PFSK-1 (cell line): ENCODE measurements at regions not wholly inside any gene's neighbourhood (a gene's known extent, or its start where the extent isn't known, plus 50 kb on each side); places are given as distances from the start of the nearest gene placed in this dataset.

Experiments used
- FOXP2 ChIP-seq: optimal IDR thresholded peaks from 2 replicates; pipeline ENCODE3; 2011; ENCODE audit warnings: borderline replicate concordance, control low read depth, inconsistent platforms; ENCODE audit not compliant: insufficient read depth; ENCODE audit errors: extremely low read length, extremely low read depth
- POLR2AphosphoS5 ChIP-seq: IDR thresholded peaks from 2 replicates; pipeline ENCODE4 v1.6.1; 2012; ENCODE audit warnings: low read depth, mild to moderate bottlenecking, control low read depth, low read length, moderate library complexity
- SIN3A ChIP-seq: IDR thresholded peaks from 2 replicates; pipeline ENCODE4 v1.6.1; 2012; ENCODE audit warnings: mild to moderate bottlenecking, low read length, moderate library complexity, borderline replicate concordance; ENCODE audit not compliant: insufficient read depth
- TAF1 ChIP-seq: IDR thresholded peaks from 2 replicates; pipeline ENCODE4 v1.6.1; 2012; ENCODE audit warnings: low read length, control low read depth, borderline replicate concordance; ENCODE audit not compliant: insufficient read depth
- TF ChIP-seq, protein P1 (sequence below), 2 experiments: IDR thresholded peaks; 2 replicates each; pipeline versions ENCODE4 v1.6.1 to v1.8.0; 2011 to 2012; ENCODE audit warnings: low read depth in 2 of 2, low read length in 2 of 2, control low read depth in 1 of 2, inconsistent platforms in 1 of 2, mild to moderate bottlenecking in 1 of 2, moderate library complexity in 1 of 2; ENCODE audit not compliant: insufficient read depth in 1 of 2

- no peak for TF ChIP-seq FOXP2
- no peak for TF ChIP-seq SIN3A
- TF ChIP-seq, protein P1, sequence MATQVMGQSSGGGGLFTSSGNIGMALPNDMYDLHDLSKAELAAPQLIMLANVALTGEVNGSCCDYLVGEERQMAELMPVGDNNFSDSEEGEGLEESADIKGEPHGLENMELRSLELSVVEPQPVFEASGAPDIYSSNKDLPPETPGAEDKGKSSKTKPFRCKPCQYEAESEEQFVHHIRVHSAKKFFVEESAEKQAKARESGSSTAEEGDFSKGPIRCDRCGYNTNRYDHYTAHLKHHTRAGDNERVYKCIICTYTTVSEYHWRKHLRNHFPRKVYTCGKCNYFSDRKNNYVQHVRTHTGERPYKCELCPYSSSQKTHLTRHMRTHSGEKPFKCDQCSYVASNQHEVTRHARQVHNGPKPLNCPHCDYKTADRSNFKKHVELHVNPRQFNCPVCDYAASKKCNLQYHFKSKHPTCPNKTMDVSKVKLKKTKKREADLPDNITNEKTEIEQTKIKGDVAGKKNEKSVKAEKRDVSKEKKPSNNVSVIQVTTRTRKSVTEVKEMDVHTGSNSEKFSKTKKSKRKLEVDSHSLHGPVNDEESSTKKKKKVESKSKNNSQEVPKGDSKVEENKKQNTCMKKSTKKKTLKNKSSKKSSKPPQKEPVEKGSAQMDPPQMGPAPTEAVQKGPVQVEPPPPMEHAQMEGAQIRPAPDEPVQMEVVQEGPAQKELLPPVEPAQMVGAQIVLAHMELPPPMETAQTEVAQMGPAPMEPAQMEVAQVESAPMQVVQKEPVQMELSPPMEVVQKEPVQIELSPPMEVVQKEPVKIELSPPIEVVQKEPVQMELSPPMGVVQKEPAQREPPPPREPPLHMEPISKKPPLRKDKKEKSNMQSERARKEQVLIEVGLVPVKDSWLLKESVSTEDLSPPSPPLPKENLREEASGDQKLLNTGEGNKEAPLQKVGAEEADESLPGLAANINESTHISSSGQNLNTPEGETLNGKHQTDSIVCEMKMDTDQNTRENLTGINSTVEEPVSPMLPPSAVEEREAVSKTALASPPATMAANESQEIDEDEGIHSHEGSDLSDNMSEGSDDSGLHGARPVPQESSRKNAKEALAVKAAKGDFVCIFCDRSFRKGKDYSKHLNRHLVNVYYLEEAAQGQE (IDR thresholded peaks at IDR 0.05; ENCODE audit: insufficient read depth in 1 of 2, low read depth in 2 of 2, low read length in 2 of 2): no peak
- no peak for TF ChIP-seq POLR2AphosphoS5
- TF ChIP-seq TAF1: no peak
These were observed 126.4 kb downstream of the POU4F1 start for GRCh38 chr13:78476910-78477309.

- TF ChIP-seq SIN3A (no peak), TAF1 (no peak), FOXP2 (no peak), POLR2AphosphoS5 (no peak)
- TF ChIP-seq, protein P1 (IDR thresholded peaks at IDR 0.05; ENCODE audit: insufficient read depth in 1 of 2, low read depth in 2 of 2, low read length in 2 of 2): no peak
These were observed 134.7 kb downstream of the POU4F1 start for GRCh38 chr13:78468621-78469020.

- TF ChIP-seq, protein P1 (IDR thresholded peaks at IDR 0.05; ENCODE audit: insufficient read depth in 1 of 2, low read depth in 2 of 2, low read length in 2 of 2): no peak
- no peak for TF ChIP-seq TAF1
- no peak for TF ChIP-seq FOXP2
These were observed 138.1 kb downstream of the POU4F1 start for GRCh38 chr13:78465250-78465649.

DNA sequence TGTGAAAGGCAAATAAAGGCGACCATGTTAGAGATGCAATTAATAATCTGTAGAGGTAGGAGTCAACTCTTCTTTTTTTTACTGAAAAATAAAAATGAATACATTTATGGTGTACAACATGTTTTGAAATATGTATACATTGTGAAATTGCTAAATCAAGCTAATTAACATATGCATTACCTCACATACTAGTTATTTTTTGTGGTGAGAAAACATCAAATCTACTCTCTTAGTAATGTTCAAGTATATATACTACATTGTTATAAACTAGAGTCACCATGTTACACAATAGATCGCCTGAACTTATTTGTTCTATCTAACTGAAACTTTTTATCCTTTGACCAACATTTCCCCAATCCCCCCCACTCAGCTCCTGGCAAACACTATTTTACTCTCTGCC, 143.2 kb downstream of the POU4F1 start:
- no peak for TF ChIP-seq SIN3A
- TF ChIP-seq POLR2AphosphoS5: no peak
- TF ChIP-seq, protein P1 (IDR thresholded peaks at IDR 0.05; ENCODE audit: insufficient read depth in 1 of 2, low read depth in 2 of 2, low read length in 2 of 2): no peak
- TF ChIP-seq FOXP2: no peak
- TF ChIP-seq TAF1: no peak

GRCh38 chr13:78443839-78444238, 159.5 kb downstream of the POU4F1 start:
- TF ChIP-seq, protein P1 (IDR thresholded peaks at IDR 0.05; ENCODE audit: insufficient read depth in 1 of 2, low read depth in 2 of 2, low read length in 2 of 2): no peak
